GM19351 (cell line): ENCODE measurements at regions not wholly inside any gene's neighbourhood (a gene's known extent, or its start where the extent isn't known, plus 50 kb on each side); places are given as distances from the start of the nearest gene placed in this dataset.
A peak's percentile ranks its signal among the peaks of the same experiment; 100 is the strongest.

Source experiments
- ATAC-seq: cut with Tn5 transposase; IDR thresholded peaks from one replicate; pipeline ENCODE4 v1.9.1; 2021; ENCODE audit warnings: mild to moderate bottlenecking, moderate library complexity; ENCODE audit not compliant: unreplicated experiment

- ATAC-seq, result no peak
Measured at GRCh38 chr2:150141226-150142001, 346.1 kb downstream of the RND3 start.

GRCh38 chr2:150140777-150141176, 346.7 kb downstream of the RND3 start:
- no peak for ATAC-seq

- ATAC-seq, result no peak
Measured at GRCh38 chr2:150138587-150138986, 348.9 kb downstream of the RND3 start.

GRCh38 chr2:150137338-150138069, 350.0 kb downstream of the RND3 start:
- no peak for ATAC-seq

- no peak for ATAC-seq
Measured at GRCh38 chr2:150136893-150137292, 350.6 kb downstream of the RND3 start.

GRCh38 chr2:150136401-150136800, 351.1 kb downstream of the RND3 start:
- no peak for ATAC-seq

- no peak for ATAC-seq
Measured at GRCh38 chr2:150135223-150135883, 352.1 kb downstream of the RND3 start.

- no peak for ATAC-seq
Measured at GRCh38 chr2:150134223-150134857, 353.1 kb downstream of the RND3 start.

- ATAC-seq, result peak; percentile 95
Measured at GRCh38 chr2:150133623-150134022, 353.8 kb downstream of the RND3 start.

GRCh38 chr2:150129921-150130575, 357.4 kb downstream of the RND3 start:
- ATAC-seq, result no peak

- ATAC-seq, result no peak
Measured at GRCh38 chr2:150127995-150128394, 359.5 kb downstream of the RND3 start.

- ATAC-seq, result no peak
Measured at GRCh38 chr2:150127346-150127990, 360.0 kb downstream of the RND3 start.

GRCh38 chr2:150126839-150127238, 360.6 kb downstream of the RND3 start:
- no peak for ATAC-seq

- no peak for ATAC-seq
Measured at GRCh38 chr2:150126143-150126740, 361.2 kb downstream of the RND3 start.

- ATAC-seq, result no peak
Measured at GRCh38 chr2:150125708-150126107, 361.8 kb downstream of the RND3 start.

- ATAC-seq, result no peak
Measured at GRCh38 chr2:150125188-150125587, 362.3 kb downstream of the RND3 start.

- no peak for ATAC-seq
Measured at GRCh38 chr2:150124739-150125138, 362.7 kb downstream of the RND3 start.

- no peak for ATAC-seq
Measured at GRCh38 chr2:150122871-150123613, 364.4 kb downstream of the RND3 start.

- no peak for ATAC-seq
Measured at GRCh38 chr2:150122156-150122555, 365.3 kb downstream of the RND3 start.
